Suprapubic skin (tissue), 3 donors: ENCODE measurements at regions not wholly inside any gene's neighbourhood (a gene's known extent, or its start where the extent isn't known, plus 50 kb on each side); places are given as distances from the start of the nearest gene placed in this dataset.

ENCODE experiments used
- CTCF ChIP-seq, 2 donors: fragments of 200-600 bp in 1 of 2; fragments of 450-650 bp in 1 of 2; sonication (generic) in 1 of 2; IDR thresholded peaks; one replicate each; pipeline ENCODE4 v1.5.1; 2016 to 2019; ENCODE audit warnings: antibody characterized with exemption in 2 of 2, mild to moderate bottlenecking in 1 of 2, moderate library complexity in 1 of 2
- EP300 ChIP-seq: sonication (generic); formaldehyde crosslinking; IDR thresholded peaks from one replicate; pipeline ENCODE4 v1.6.1; 2017; ENCODE audit warnings: antibody characterized with exemption

GRCh38 chr2:19480673-19481072 is 122.2 kb upstream of the OSR1 start:
- TF ChIP-seq EP300: no peak
- TF ChIP-seq CTCF (IDR thresholded peaks at IDR 0.05): no peak
